ENCODE measurements at regions not wholly inside any gene's neighbourhood (a gene's known extent, or its start where the extent isn't known, plus 50 kb on each side); places are given as distances from the start of the nearest gene placed in this dataset.

GRCh38 chr19:7419777-7420439 lies 68.9 kb downstream of the PEX11G start:
- DNase-seq (ENCODE audit: extremely low read depth in 1 of 4, low spot score in 3 of 4) = no peak
- in situ Hi-C loops (cut with MboI) = no loop called here
- no peaks in the 10 kb centered on the region for H3K27me3 ChIP-seq (ENCODE audit: control insufficient read depth in 2 of 2, insufficient read depth in 2 of 2, low read length in 2 of 2)
- no peaks in the 10 kb centered on the region for H3K36me3 ChIP-seq (ENCODE audit: control insufficient read depth, insufficient read depth, low read length)
- no peaks in the 10 kb centered on the region for H3K9me1 ChIP-seq (ENCODE audit: control insufficient read depth, insufficient read depth, low read length)
- H3K9ac ChIP-seq (ENCODE audit: insufficient read depth in 1 of 2, low read depth in 2 of 2, low read length in 2 of 2) = no peak overlapping the region
- H3K27ac ChIP-seq (ENCODE audit: extremely low read depth, low read depth, low read length) = no peak overlapping the region
- no peak overlapping the region for H3K4me3 ChIP-seq
- FAIRE-seq = no peak
- ChIA-PET POLR2A (no interaction called here), CTCF (ENCODE audit: low intra/inter-chr PET ratio) (no interaction called here)
- no peaks in the 10 kb centered on the region for H3K79me2 ChIP-seq (ENCODE audit: control insufficient read depth, insufficient read depth, low read length)
- H2AFZ ChIP-seq (ENCODE audit: low read depth, low read length) = no peak overlapping the region
- no peaks in the 10 kb centered on the region for H3K9me3 ChIP-seq (replicated peaks; ENCODE audit: control insufficient read depth, insufficient read depth, low read depth, low read length)
- TF ChIP-seq CREB3L1 (IDR thresholded peaks at IDR 0.05; ENCODE audit: borderline replicate concordance, low read depth) (no peak), ZNF174 (CRISPR knock-in tag; IDR thresholded peaks at IDR 0.05) (no peak), MEIS2 (IDR thresholded peaks at IDR 0.05; ENCODE audit: partially characterized antibody) (no peak), LARP7 (IDR thresholded peaks at IDR 0.05) (no peak), CGGBP1 (CRISPR knock-in tag; IDR thresholded peaks at IDR 0.05) (no peak), MAFF (IDR thresholded peaks at IDR 0.05; ENCODE audit: low read length) (no peak), ZNF780A (CRISPR knock-in tag; IDR thresholded peaks at IDR 0.05) (no peak), ZNF212 (CRISPR knock-in tag; IDR thresholded peaks at IDR 0.05) (no peak), CHCHD3 (CRISPR knock-in tag; IDR thresholded peaks at IDR 0.05) (no peak), HSF4 (CRISPR knock-in tag; IDR thresholded peaks at IDR 0.05; ENCODE audit: borderline replicate concordance) (no peak), GATA2 (CRISPR knock-in tag; IDR thresholded peaks at IDR 0.05) (no peak), ZBTB34 (CRISPR knock-in tag; IDR thresholded peaks at IDR 0.05) (no peak), ZNF551 (CRISPR knock-in tag; IDR thresholded peaks at IDR 0.05) (no peak), THRAP3 (IDR thresholded peaks at IDR 0.05; ENCODE audit: borderline replicate concordance) (no peak), E2F6 (IDR thresholded peaks at IDR 0.05; ENCODE audit: borderline replicate concordance in 1 of 2, extremely low read depth in 1 of 2, insufficient read depth in 1 of 2, insufficient read length in 1 of 2, low read depth in 1 of 2, low read length in 1 of 2, poor library complexity in 1 of 2, severe bottlenecking in 1 of 2) (no peak), HMG20A (CRISPR knock-in tag; conservative IDR thresholded peaks at IDR 0.05) (no peak), KDM2B (CRISPR knock-in tag; IDR thresholded peaks at IDR 0.05) (no peak)
- no peak overlapping the region for H3K4me2 ChIP-seq (ENCODE audit: insufficient read depth, low read length)
- intact Hi-C loops (cut with micrococcal nuclease) = no loop called here
- H4K20me1 ChIP-seq (replicated peaks; ENCODE audit: control insufficient read depth, insufficient read depth, low read length) = peaks cover 20% of the 10 kb centered on the region; the same call in 1 of the 2 replicates
- WGBS (ENCODE audit: insufficient coverage, low coverage, missing lambda C conversion rate) = 74% methylated on average over 10 of the region's 10 CpGs
- H3K4me1 ChIP-seq (replicated peaks in 1 of 2; ENCODE audit: control insufficient read depth in 2 of 2, insufficient read depth in 2 of 2, low read length in 2 of 2) = peaks cover 4 to 14% of the 10 kb centered on the region in 2 experiments; a peak in 4 of 5 replicates
- no TSS peak for BruUV-seq (replicated peaks)
- no peak for ATAC-seq
